Progenitor cell of endocrine pancreas (in vitro differentiated cells): ENCODE measurements at regions not wholly inside any gene's neighbourhood (a gene's known extent, or its start where the extent isn't known, plus 50 kb on each side); places are given as distances from the start of the nearest gene placed in this dataset.

ENCODE experiments used
- DNase-seq: peaks from one replicate; pipeline ENCODE4 v3.0.0; 2021; ENCODE audit warnings: low spot score; ENCODE audit not compliant: unreplicated experiment
- H3K27ac Mint-ChIP-seq: 2 replicates; pipeline ENCODE4 v1.8.0; 2021; ENCODE audit warnings: mild to moderate bottlenecking, moderate library complexity, mixed read lengths
- H3K27me3 Mint-ChIP-seq: 2 replicates; pipeline ENCODE4 v1.8.0; 2021; ENCODE audit warnings: mixed read lengths
- H3K36me3 Mint-ChIP-seq: 2 replicates; pipeline ENCODE4 v1.8.0; 2022; ENCODE audit warnings: mixed read lengths; ENCODE audit not compliant: insufficient read depth
- H3K4me1 Mint-ChIP-seq: 2 replicates; pipeline ENCODE4 v1.8.0; 2021; ENCODE audit warnings: low read depth, mixed read lengths
- H3K4me3 Mint-ChIP-seq: 2 replicates; pipeline ENCODE4 v1.8.0; 2021; ENCODE audit warnings: low read depth, mild to moderate bottlenecking, moderate library complexity, mixed read lengths
- H3K9me3 Mint-ChIP-seq: 2 replicates; pipeline ENCODE4 v1.8.0; 2021; ENCODE audit warnings: low read depth, mixed read lengths
- TF ChIP-seq, protein P1 (sequence below): fragments of 200-600 bp; sonication (generic); IDR thresholded peaks from one replicate; pipeline ENCODE4 v1.5.0; 2021; ENCODE audit warnings: antibody characterized with exemption, mild to moderate bottlenecking; ENCODE audit not compliant: unreplicated experiment

DNA sequence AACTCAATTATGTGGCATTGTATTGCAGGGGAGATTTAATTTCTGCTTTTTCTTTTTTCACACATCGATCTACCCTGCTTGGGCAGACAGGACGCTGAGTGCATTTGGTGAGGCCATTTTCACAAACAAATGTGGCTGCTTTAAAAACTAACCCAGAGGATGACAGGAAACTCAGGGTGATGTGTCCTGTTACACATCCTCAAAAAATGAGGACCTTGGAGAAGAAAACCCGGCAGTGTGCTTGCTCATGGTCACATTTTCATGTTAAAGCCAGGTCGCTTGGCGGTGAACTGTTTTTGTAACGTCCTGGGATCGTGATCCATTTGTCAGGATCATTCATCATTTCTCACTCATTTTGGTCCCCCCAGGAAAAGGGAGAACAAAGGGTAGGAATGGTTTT, 478.3 kb upstream of the ADAMTS16 start:
- no peak for DNase-seq
- H3K4me3 Mint-ChIP-seq, result no peak overlapping the region
- H3K9me3 Mint-ChIP-seq, result no peaks in the 10 kb centered on the region
- no peak overlapping the region for H3K27ac Mint-ChIP-seq
- peaks cover 7% of the 10 kb centered on the region for H3K27me3 Mint-ChIP-seq
- H3K4me1 Mint-ChIP-seq, result no peaks in the 10 kb centered on the region
- no peaks in the 10 kb centered on the region for H3K36me3 Mint-ChIP-seq
- TF ChIP-seq, protein P1, sequence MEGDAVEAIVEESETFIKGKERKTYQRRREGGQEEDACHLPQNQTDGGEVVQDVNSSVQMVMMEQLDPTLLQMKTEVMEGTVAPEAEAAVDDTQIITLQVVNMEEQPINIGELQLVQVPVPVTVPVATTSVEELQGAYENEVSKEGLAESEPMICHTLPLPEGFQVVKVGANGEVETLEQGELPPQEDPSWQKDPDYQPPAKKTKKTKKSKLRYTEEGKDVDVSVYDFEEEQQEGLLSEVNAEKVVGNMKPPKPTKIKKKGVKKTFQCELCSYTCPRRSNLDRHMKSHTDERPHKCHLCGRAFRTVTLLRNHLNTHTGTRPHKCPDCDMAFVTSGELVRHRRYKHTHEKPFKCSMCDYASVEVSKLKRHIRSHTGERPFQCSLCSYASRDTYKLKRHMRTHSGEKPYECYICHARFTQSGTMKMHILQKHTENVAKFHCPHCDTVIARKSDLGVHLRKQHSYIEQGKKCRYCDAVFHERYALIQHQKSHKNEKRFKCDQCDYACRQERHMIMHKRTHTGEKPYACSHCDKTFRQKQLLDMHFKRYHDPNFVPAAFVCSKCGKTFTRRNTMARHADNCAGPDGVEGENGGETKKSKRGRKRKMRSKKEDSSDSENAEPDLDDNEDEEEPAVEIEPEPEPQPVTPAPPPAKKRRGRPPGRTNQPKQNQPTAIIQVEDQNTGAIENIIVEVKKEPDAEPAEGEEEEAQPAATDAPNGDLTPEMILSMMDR, result no peak

- Mint-ChIP-seq H3K36me3 (no peaks in the 10 kb centered on the region), H3K27ac (no peak overlapping the region), H3K4me1 (no peaks in the 10 kb centered on the region), H3K9me3 (no peaks in the 10 kb centered on the region), H3K4me3 (no peak overlapping the region), H3K27me3 (peaks cover 7% of the 10 kb centered on the region)
- no peak for DNase-seq
- TF ChIP-seq, protein P1, result no peak
Measured at GRCh38 chr5:4662756-4663155, 477.4 kb upstream of the ADAMTS16 start.

DNA sequence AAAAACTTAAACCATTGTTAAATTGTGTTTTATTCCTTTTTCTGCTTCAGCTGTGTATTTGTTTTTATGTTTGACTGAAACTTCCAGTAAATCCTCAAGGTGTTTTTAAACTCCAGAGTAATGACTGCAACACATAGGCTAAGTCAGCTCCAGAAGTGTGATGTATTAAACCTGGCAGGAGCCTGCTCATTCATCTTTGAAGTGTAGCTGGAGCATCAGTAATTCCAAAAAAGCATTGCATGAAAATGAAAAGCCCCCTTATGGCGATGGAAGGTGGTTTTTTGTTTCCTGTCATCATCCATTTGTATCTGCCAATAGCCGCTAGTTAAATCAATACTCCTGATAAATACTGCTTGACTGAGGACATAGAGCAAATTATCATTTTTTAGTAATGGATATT, 474.2 kb upstream of the ADAMTS16 start:
- TF ChIP-seq, protein P1, result no peak
- Mint-ChIP-seq H3K4me1 (no peaks in the 10 kb centered on the region), H3K27me3 (peaks cover 5% of the 10 kb centered on the region), H3K27ac (no peak overlapping the region), H3K4me3 (no peak overlapping the region), H3K9me3 (no peaks in the 10 kb centered on the region), H3K36me3 (no peaks in the 10 kb centered on the region)
- DNase-seq, result no peak

DNA sequence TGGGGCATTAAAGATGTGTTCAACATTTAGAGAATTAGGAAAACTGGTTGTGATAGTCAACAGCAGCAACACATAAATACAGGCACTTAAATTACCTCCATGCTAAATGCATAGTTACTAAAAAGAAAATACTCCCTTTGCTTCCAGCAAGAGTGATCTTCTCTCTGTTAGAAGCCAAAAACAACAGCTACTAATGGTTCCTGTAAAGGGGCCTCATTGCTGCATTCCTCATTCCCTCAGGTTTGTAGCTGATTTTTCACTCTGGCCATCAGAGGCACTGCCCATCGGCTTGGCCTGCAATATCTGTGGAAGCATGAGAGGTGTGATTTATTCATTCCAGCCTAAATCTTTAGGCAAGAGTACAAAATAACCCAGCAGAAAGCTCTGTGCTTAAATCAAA, 466.0 kb upstream of the ADAMTS16 start:
- DNase-seq, result no peak
- peaks cover 9% of the 10 kb centered on the region for H3K27me3 Mint-ChIP-seq
- H3K9me3 Mint-ChIP-seq, result no peaks in the 10 kb centered on the region
- H3K4me1 Mint-ChIP-seq, result peaks cover 2% of the 10 kb centered on the region
- no peak overlapping the region for H3K4me3 Mint-ChIP-seq
- no peaks in the 10 kb centered on the region for H3K36me3 Mint-ChIP-seq
- no peak overlapping the region for H3K27ac Mint-ChIP-seq
- TF ChIP-seq, protein P1, result no peak

GRCh38 chr5:4676934-4677333, 463.2 kb upstream of the ADAMTS16 start:
- H3K36me3 Mint-ChIP-seq, result no peaks in the 10 kb centered on the region
- DNase-seq, result no peak
- H3K27me3 Mint-ChIP-seq, result peaks cover 4% of the 10 kb centered on the region
- H3K4me3 Mint-ChIP-seq, result no peak overlapping the region
- no peak overlapping the region for H3K27ac Mint-ChIP-seq
- peaks cover 8% of the 10 kb centered on the region for H3K9me3 Mint-ChIP-seq
- peaks cover 2% of the 10 kb centered on the region for H3K4me1 Mint-ChIP-seq
- TF ChIP-seq, protein P1, result no peak

DNA sequence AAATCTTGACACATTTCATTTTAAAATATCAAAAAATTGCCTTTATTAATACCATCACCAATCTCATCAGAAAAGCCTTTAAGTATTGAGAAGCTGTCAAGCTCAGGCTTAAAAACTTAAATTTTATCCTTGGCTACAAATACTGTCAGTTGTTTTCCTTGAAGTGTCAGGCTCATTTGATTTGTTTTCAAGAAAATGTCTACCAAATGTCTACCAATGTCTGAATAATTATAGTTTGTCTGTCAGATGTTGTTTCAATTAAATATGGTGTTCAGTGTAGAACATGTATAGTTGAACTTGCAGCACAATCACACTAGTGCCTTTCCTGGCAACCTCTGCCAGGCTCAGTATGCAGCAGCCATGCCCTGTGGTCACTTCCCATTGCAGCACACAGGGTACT, 455.2 kb upstream of the ADAMTS16 start:
- H3K4me1 Mint-ChIP-seq, result no peaks in the 10 kb centered on the region
- DNase-seq, result no peak
- H3K4me3 Mint-ChIP-seq, result no peak overlapping the region
- no peaks in the 10 kb centered on the region for H3K36me3 Mint-ChIP-seq
- H3K9me3 Mint-ChIP-seq, result peaks cover 22% of the 10 kb centered on the region
- H3K27ac Mint-ChIP-seq, result no peak overlapping the region
- TF ChIP-seq, protein P1, result no peak
- no peaks in the 10 kb centered on the region for H3K27me3 Mint-ChIP-seq
